ENCODE measurements at regions not wholly inside any gene's neighbourhood (a gene's known extent, or its start where the extent isn't known, plus 50 kb on each side); places are given as distances from the start of the nearest gene placed in this dataset.

GRCh38 chr15:31897746-31898145 is 132.6 kb upstream of the CHRNA7 start:
- TF ChIP-seq, protein P1, sequence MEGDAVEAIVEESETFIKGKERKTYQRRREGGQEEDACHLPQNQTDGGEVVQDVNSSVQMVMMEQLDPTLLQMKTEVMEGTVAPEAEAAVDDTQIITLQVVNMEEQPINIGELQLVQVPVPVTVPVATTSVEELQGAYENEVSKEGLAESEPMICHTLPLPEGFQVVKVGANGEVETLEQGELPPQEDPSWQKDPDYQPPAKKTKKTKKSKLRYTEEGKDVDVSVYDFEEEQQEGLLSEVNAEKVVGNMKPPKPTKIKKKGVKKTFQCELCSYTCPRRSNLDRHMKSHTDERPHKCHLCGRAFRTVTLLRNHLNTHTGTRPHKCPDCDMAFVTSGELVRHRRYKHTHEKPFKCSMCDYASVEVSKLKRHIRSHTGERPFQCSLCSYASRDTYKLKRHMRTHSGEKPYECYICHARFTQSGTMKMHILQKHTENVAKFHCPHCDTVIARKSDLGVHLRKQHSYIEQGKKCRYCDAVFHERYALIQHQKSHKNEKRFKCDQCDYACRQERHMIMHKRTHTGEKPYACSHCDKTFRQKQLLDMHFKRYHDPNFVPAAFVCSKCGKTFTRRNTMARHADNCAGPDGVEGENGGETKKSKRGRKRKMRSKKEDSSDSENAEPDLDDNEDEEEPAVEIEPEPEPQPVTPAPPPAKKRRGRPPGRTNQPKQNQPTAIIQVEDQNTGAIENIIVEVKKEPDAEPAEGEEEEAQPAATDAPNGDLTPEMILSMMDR (conservative IDR thresholded peaks at IDR 0.05 in 1 of 2, IDR thresholded peaks at IDR 0.05 in 1 of 2; ENCODE audit: low read depth in 1 of 2, low read length in 2 of 2): no peak
- no peak for TF ChIP-seq EZH2 (IDR thresholded peaks at IDR 0.05; ENCODE audit: low read length, missing control alignments)
